ENCODE measurements at regions not wholly inside any gene's neighbourhood (a gene's known extent, or its start where the extent isn't known, plus 50 kb on each side); places are given as distances from the start of the nearest gene placed in this dataset.
"Not testable (repeated sequence)": the region's sequence is repeated elsewhere in the genome, so short reads cannot be mapped to it uniquely, and the experiment has no call there.

GRCh38 chr13:99693852-99694611 is 192.8 kb downstream of the TM9SF2 start:
- DNase-seq, result no peak

GRCh38 chr13:99693351-99693750 is 192.1 kb downstream of the TM9SF2 start:
- no peak for DNase-seq

GRCh38 chr13:99692854-99693253 is 191.6 kb downstream of the TM9SF2 start:
- DNase-seq, result no peak

- no peak for DNase-seq
These were observed 190.3 kb downstream of the TM9SF2 start for GRCh38 chr13:99691552-99691951.

DNA sequence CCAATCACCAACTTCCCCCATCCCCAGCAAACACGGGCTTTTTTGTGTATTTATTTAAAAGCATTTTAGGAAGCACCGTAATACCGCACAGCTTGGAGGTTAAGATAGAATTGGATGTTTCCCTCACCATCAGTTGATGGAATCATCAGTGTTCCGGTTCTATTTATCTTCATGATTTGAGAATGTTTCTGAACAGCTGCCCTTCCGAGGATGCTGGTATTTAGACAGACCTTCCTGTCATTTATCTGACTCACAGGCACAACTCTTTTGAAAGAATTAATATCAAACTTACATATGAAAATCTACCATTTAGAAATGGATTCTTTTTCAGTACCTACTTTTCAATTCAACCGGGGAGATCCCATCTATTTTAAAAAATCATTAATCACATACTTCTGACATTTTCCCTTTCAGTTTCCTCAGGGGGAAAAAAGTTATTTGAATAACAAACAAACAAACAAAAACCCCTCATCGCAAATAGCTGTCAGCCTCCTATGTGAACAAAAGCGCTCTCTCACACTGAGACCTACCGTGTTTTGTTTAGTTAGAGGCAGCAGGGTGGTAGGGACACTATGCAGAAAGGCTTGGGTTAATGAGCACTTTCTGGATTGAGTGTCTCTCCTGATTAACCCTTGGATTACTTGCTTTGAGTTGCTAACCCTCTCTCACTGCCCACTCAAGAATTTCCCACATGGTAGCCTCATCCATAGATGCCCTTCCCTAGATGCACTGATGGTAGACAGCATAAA is 189.3 kb downstream of the TM9SF2 start:
- DNase-seq, result no peak

DNA sequence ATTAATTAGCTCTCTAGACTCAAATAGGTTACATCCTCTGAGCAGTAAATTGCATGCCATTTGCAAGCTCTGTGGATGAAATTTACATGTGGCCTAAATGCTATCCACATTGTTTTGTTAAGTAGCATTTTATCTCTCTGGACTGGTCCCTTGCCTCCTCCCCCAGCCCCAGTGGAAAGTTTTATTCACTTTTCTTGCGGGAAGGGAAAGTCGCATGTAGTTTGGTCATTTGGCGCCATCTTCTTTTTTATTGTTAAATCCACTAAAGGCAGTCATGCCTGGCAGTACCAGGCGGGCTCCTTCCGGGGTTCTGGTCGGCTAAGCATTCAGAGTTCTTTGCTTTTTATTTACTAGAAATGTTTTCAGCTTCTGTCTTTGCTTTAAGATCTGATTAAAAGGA is 188.7 kb downstream of the TM9SF2 start:
- DNase-seq, result no peak

DNA sequence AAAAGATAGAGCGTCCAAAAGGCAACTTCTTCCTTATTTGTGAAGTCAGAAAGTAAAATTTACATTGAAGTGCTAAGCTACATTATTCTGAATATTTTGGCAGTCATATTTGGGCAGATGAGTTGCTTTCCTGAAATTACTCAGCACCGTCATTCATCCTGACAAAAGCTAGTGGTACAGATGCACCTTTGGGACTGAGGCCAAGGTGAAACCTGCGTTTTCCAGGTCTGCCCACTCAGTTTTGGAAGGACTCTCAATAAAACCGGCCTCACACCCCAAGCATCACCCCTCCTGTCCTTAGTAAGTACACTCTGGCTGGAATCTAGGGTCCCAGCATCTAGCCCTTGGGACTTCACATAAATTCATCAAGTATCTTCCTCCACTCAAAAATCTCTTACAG is 187.5 kb downstream of the TM9SF2 start:
- no peak for DNase-seq

GRCh38 chr13:99687723-99688397 is 186.6 kb downstream of the TM9SF2 start:
- DNase-seq, result no peak

DNA sequence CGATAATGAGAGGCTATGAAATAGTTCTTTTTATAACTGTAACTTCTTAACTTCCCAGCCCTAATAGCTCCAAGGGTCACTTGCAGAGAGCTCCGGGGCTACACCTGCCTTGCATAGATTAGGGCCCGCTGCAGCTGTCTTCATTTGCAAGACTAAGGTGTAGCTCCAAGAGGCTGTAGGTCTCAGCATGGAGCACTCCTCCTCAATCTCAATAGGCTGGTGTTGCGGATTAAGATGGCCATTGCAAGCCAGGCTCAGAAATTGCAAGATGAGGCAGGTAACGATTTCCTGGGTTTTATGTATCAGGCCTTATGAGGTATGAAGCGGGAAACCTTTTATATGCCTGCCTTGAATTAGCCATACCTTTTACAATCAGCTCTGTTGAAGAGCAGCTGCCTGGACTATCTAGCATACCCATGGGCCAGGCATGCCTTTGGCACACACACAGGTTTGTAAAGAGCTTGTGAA is 185.7 kb downstream of the TM9SF2 start:
- no peak for DNase-seq

DNA sequence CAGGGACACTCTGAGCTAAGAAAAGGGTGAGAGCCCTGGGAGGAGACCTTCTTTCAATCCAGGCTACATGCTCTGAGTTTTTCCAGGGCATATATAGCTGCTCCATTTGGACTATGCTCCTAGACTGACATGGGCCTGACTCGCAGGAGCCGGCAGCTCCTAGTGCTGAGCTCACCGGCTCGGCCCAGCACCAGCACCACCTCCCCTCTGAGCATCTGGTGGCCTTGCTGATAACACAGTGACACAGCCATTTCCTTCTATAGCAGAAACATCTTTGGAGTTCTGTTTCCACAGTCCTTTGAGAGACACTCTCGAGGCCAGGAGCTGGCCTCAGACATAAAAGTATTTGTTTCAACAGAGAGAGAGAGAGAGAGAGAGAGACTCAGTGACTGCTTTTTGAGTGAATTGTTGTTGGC is 184.9 kb downstream of the TM9SF2 start:
- no peak for DNase-seq

GRCh38 chr13:99681695-99682094 is 180.4 kb downstream of the TM9SF2 start:
- DNase-seq, result no peak

- DNase-seq, result no peak
These were observed 176.1 kb downstream of the TM9SF2 start for GRCh38 chr13:99677116-99677951.

- no peak for DNase-seq
These were observed 170.5 kb downstream of the TM9SF2 start for GRCh38 chr13:99671746-99672145.

DNA sequence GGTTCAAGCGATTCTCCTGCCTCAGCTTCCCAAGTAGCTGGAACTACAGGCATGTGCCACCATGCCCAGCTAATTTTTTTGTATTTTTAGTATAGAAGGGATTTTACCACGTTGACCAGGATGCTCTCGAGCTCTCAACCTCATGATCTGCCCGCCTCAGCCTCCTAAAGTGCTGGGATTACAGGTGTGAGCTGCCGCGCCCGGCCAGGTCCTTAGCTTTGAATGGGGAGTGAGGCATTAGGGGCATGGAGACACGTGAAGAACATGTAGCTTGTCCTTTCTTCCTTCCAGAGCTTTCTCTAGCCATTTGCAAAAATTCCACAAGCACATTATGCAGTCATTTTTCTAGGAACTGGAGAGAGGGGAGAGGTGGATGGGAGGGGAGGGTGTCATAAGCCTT is 167.8 kb downstream of the TM9SF2 start:
- DNase-seq, result not testable (repeated sequence)

DNA sequence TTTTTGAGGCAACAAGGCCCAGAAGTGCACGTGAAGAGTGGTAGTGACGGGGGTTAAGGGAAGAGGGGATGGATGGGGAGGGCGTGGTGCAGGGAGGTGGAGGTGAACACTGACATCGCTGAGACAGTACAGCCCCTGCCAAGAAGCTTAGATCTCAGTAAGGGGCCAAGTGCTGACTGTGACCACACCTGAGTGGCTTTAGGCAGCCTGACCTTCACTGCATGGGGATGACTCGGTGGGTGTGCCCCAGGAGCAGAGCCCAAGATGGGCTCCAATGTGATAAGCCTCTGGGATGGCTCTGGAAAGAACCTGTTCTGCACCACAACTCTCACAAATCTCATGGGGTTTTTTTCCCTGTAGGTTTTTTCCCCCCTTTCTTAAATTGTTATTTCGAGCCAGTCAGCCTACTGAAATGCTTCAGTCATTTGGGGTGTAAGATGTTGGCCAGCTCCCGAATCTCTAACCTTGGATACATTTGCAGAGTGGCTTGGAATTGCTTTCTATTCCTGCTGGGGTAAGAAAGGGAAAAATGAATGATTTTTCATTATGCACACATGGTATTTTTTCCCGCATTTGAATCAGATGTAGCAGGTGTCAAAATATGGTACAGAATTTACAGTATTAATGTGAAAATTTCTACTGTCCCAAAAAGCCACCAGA is 165.0 kb downstream of the TM9SF2 start:
- DNase-seq, result no peak

- no peak for DNase-seq
These were observed 164.4 kb downstream of the TM9SF2 start for GRCh38 chr13:99665711-99666110.

DNA sequence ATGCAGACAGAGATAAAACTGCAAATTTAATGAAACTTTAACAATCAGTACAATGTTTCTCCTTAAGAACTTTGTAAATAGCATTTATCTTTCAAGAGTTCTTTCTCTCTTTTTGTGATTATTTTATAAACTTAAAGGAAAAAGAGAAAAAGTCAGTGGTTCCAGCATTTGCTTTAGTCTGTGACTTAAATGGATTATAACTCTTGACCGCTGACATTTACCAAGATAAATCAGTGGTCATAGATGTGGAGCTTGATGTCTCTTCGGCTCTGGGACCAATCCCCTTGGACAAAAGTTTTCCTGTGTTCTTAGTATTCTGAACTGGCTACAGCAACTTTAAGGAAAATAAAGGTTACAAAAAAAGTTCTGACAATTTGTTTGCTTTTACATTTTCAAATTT is 162.6 kb downstream of the TM9SF2 start:
- DNase-seq, result no peak

- DNase-seq, result no peak
These were observed 162.0 kb downstream of the TM9SF2 start for GRCh38 chr13:99663185-99663825.

GRCh38 chr13:99662678-99663077 is 161.4 kb downstream of the TM9SF2 start:
- no peak for DNase-seq

DNA sequence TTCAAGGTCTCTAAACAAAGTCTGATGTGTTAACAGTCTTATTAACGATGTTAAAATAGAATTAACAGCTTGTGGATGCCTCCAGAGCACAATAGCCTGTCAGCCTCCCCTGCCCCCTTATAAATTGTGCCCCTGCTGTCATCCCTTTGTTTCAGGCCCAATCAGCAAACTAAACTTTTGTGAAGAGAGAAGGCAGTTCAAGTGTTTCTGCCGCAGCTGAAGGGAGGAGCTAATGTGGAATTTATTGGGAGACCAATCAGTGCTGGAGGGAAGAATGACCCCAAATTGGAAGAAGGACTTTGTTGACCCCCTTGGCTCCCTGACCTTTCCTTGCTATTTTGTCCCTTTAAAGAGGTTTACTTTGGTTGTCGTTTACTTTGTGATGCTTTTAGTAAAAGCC is 160.5 kb downstream of the TM9SF2 start:
- DNase-seq, result no peak

DNA sequence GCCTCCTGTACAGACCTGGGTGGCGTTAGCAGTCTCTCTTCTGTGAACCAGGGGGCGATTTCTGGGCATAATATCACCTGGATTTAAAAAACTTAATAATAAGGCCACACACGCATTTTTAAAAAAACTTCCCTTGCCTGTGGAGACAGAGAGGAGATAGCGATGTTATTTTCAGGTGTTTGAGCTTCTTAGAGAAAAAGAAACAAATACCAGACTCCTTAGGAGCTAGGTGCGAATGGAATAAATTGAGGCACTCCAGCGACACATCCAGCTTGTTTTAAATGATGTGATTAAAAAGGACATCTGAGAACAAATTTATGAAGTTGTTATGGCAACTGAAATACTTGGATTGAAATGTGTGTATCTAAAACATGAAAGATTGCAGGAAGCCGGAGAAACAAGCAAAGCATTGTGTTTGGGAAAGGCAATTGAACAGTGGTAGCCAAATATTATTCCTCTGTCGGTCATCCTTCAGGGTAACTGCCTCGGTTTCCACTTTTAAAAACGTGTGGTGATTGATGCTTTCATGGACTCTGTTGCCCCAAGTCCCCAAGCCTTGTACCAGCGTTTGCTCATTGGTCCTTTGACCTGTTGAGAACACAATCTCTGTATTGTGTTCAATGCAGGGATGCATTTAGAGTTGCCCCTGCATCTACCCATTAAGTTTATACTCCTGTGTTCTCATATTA is 158.7 kb downstream of the TM9SF2 start:
- DNase-seq, result no peak

Data from SHP77 treated with DMSO at 0.1 percent for 48 hours (cell line).